ENCODE measurements at regions not wholly inside any gene's neighbourhood (a gene's known extent, or its start where the extent isn't known, plus 50 kb on each side); places are given as distances from the start of the nearest gene placed in this dataset.

DNA sequence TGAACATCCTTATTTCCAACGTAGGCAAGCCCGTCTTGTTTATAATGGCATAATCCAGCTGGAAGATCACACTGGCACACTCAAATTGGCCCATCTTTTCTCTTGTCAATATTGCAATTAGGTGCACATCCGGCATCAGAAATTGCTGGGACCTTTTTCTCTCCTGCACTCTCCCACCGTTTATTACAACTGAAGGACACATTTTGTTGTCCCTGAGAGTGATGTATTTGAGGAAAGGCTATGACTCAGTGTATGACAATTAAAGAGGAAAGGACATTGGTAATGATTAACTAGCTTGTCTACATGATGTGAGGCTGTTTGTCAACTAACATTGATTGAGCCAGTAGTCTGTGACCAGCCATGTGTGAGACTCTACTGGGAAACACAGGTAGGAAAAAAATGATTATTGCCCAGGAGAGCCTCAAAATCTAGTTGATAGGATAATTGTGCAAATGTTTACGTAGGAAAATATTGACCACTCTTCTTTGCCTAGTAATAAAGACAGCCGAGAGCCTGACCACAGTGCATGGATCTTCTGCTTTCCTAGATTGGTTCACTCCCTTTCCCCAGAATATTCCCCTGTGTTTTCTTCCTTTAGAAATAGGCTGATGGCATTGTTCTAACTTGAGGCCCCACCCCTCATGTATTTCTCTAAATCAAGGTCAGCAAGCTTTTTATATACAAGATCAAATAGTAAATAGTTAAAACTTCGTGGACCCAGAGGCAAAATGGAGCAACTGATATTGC lies 230.0 kb upstream of the BTBD3 start:
- H3K4me3 ChIP-seq (ENCODE audit: low read depth, poor library complexity, severe bottlenecking): no peak overlapping the region
- no peak for TF ChIP-seq POLR2A (IDR thresholded peaks at IDR 0.05)
- TF ChIP-seq CTCF (IDR thresholded peaks at IDR 0.05): no peak
- intact Hi-C loops (cut with DNase I; ENCODE audit: low total_unique reads): no loop called here
- no peak for DNase-seq (ENCODE audit: low spot score in 2 of 2)
- 62 to 65% methylated on average over 7 of the region's 7 CpGs for WGBS, 2 donors

DNA sequence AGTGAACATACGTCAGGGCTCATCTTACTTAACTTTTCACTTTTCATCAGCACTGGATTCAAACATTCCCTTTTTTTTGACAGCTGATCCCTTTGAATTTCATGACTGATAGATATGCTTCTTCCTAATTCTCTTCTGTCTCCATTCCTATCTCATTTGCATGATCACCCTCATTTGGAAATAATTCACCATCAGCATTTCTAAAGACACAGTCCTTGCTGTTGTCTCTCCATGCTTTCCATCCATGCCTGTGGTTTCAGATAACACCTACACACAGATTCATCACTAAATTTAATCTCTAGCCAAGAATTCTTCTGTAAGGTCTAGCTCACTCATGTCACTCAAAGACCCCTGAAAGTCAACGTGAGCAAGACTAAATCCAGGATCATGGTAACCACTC lies 228.4 kb upstream of the BTBD3 start:
- WGBS, 2 donors: 88% methylated on average over 2 of the region's 2 CpGs
- no peak for DNase-seq (ENCODE audit: low spot score in 2 of 2)
- no peak for TF ChIP-seq CTCF (IDR thresholded peaks at IDR 0.05)
- TF ChIP-seq POLR2A (IDR thresholded peaks at IDR 0.05): no peak
- no peak overlapping the region for H3K4me3 ChIP-seq (ENCODE audit: low read depth, poor library complexity, severe bottlenecking)
- intact Hi-C loops (cut with DNase I; ENCODE audit: low total_unique reads): no loop called here

DNA sequence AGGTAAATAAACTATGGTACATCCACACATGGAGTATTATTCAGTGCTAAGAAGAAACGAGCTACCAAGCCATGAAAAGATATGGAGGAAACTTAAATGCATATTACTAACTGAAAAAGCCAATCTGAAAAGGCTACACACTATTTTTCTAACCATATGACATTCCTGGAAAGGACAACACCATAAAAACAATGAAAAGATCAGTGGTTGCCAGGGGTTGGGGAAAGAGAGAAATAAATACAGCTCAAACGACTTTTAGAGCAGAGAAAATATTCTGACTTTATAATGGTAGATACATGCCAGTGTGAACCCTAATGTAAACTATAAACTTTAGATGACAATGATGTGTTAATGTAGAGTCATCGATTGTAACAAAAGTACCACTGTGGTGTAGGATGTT lies 225.9 kb upstream of the BTBD3 start:
- WGBS, 2 donors: 71 to 75% methylated on average over 3 of the region's 3 CpGs
- TF ChIP-seq POLR2A (IDR thresholded peaks at IDR 0.05) (no peak), CTCF (IDR thresholded peaks at IDR 0.05) (no peak)
- DNase-seq (ENCODE audit: low spot score in 2 of 2): no peak

DNA sequence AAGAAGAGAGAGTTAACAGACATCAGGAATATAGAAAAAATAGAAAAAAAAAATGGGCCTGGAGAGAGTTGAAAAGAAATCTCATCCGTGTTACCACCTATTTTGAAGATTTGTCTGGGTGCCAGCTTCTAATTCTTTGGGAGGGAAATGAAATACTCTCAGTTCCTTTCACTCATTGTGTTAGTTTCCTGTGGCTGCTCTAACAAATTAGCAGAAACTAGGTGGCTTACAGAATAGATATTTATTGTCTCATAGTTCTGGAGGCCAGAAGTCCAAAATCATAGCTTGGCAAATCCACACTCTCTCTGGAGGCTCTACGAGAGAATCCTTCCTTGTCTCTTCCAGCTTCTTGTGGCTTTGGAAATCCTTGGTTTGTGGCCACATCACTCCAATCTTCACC lies 225.1 kb upstream of the BTBD3 start:
- 27 to 38% methylated on average over 2 of the region's 2 CpGs for WGBS, 2 donors
- TF ChIP-seq CTCF (IDR thresholded peaks at IDR 0.05): no peak
- TF ChIP-seq POLR2A (IDR thresholded peaks at IDR 0.05): no peak
- H3K4me3 ChIP-seq (ENCODE audit: low read depth, poor library complexity, severe bottlenecking): no peak overlapping the region
- intact Hi-C loops (cut with DNase I; ENCODE audit: low total_unique reads): no loop called here
- DNase-seq (ENCODE audit: low spot score in 2 of 2): no peak

More for the DNA sequence above, 225.9 kb upstream of the BTBD3 start:
- no peak overlapping the region for H3K4me3 ChIP-seq (ENCODE audit: low read depth, poor library complexity, severe bottlenecking)
- intact Hi-C loops (cut with DNase I; ENCODE audit: low total_unique reads): no loop called here

- TF ChIP-seq CTCF (IDR thresholded peaks at IDR 0.05) (no peak), POLR2A (IDR thresholded peaks at IDR 0.05) (no peak)
- no peak for DNase-seq (ENCODE audit: low spot score in 2 of 2)
- intact Hi-C loops (cut with DNase I; ENCODE audit: low total_unique reads): no loop called here
- H3K4me3 ChIP-seq (ENCODE audit: low read depth, poor library complexity, severe bottlenecking): no peak overlapping the region
- 82 to 86% methylated on average over 5 of the region's 5 CpGs for WGBS, 2 donors
Observed at GRCh38 chr20:11694467-11694866, 223.2 kb upstream of the BTBD3 start.

- no peak overlapping the region for H3K4me3 ChIP-seq (ENCODE audit: low read depth, poor library complexity, severe bottlenecking)
- no peak for DNase-seq (ENCODE audit: low spot score in 2 of 2)
- TF ChIP-seq POLR2A (IDR thresholded peaks at IDR 0.05) (no peak), CTCF (IDR thresholded peaks at IDR 0.05) (no peak)
- intact Hi-C loops (cut with DNase I; ENCODE audit: low total_unique reads): no loop called here
- WGBS, 2 donors: 79 to 85% methylated on average over 3 of the region's 3 CpGs
Observed at GRCh38 chr20:11697055-11697454, 220.6 kb upstream of the BTBD3 start.

Measured in lower leg skin (tissue), 4 donors.